ENCODE measurements at regions not wholly inside any gene's neighbourhood (a gene's known extent, or its start where the extent isn't known, plus 50 kb on each side); places are given as distances from the start of the nearest gene placed in this dataset.

DNA sequence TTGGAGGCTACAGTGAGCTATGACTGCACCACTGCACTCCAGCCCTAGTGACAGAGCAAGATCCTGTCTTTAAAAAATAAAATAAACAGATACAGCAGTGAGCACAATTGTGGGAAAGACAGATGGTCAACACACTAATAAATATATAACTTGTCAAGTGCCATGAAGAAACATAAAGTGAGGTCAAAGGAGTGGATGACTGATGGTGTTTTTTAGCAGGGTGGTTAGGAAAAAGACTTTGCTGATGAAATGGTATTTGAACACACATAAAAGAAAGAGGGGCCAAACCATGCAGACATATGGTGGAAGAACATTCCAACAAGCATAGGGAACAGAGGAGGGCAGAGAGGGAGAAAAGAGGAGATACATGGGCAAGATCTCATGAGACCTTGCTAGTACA, 392.7 kb upstream of the AUTS2 start:
- no peak for TF ChIP-seq POLR2A (IDR thresholded peaks at IDR 0.05)
- TF ChIP-seq, protein P1, sequence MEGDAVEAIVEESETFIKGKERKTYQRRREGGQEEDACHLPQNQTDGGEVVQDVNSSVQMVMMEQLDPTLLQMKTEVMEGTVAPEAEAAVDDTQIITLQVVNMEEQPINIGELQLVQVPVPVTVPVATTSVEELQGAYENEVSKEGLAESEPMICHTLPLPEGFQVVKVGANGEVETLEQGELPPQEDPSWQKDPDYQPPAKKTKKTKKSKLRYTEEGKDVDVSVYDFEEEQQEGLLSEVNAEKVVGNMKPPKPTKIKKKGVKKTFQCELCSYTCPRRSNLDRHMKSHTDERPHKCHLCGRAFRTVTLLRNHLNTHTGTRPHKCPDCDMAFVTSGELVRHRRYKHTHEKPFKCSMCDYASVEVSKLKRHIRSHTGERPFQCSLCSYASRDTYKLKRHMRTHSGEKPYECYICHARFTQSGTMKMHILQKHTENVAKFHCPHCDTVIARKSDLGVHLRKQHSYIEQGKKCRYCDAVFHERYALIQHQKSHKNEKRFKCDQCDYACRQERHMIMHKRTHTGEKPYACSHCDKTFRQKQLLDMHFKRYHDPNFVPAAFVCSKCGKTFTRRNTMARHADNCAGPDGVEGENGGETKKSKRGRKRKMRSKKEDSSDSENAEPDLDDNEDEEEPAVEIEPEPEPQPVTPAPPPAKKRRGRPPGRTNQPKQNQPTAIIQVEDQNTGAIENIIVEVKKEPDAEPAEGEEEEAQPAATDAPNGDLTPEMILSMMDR (IDR thresholded peaks at IDR 0.05) = no peak
- TF ChIP-seq POLR2AphosphoS5 (IDR thresholded peaks at IDR 0.05) = no peak
